GM10248 (cell line): ENCODE measurements at regions not wholly inside any gene's neighbourhood (a gene's known extent, or its start where the extent isn't known, plus 50 kb on each side); places are given as distances from the start of the nearest gene placed in this dataset.

Source experiments
- CTCF ChIA-PET: fragments of 300-600 bp; sonication (Branson Sonifier 250); formaldehyde crosslinking; extraction: SDS; loops from one replicate; lab custom pipeline; 2021; ENCODE audit warnings: antibody characterized with exemption; lab: Yijun Ruan, JAX
- POLR2A ChIA-PET: fragments of 350-650 bp; sonication (Branson Sonifier 250); formaldehyde crosslinking; extraction: SDS; loops from one replicate; lab custom pipeline; 2020; ENCODE audit warnings: antibody characterized with exemption; lab: Yijun Ruan, JAX
- DNase-seq: peaks from one replicate; pipeline ENCODE4 v3.0.0; 2012; ENCODE audit errors: extremely low spot score
- TF ChIP-seq, protein P1 (sequence below): IDR thresholded peaks from 2 replicates; pipeline ENCODE4 v1.5.1; 2012; ENCODE audit warnings: mild to moderate bottlenecking, low read depth; ENCODE audit errors: extremely low read depth, missing control alignments, control extremely low read depth

DNA sequence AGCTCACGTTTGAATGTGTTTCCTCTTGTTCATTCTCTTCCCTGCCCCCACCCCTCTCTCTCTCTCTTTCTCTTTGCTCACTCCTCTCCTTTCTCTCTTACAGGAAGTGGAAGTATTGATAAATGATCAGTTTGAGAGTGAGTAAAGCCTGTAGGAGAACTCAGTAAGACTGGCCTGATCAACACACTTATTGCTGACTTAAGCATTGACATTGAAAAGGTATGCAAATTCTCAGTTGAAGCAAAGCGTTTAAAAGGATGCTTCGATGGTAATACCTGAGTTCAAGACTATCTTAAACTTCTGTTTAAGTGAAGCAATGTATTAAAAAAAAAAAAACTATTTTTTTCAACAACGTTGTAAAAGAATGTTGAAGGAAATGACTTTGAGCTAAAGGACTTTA is 115.7 kb upstream of the DDX18 start:
- ChIA-PET CTCF (interaction anchor here (1.4 to 2.6 kb wide), 2 partner anchors 12 to 17 kb away, joined by 3 to 6 read pairs; no protein-coding TSS in a partner anchor), POLR2A (no interaction called here)
- no peak for DNase-seq
- TF ChIP-seq, protein P1, sequence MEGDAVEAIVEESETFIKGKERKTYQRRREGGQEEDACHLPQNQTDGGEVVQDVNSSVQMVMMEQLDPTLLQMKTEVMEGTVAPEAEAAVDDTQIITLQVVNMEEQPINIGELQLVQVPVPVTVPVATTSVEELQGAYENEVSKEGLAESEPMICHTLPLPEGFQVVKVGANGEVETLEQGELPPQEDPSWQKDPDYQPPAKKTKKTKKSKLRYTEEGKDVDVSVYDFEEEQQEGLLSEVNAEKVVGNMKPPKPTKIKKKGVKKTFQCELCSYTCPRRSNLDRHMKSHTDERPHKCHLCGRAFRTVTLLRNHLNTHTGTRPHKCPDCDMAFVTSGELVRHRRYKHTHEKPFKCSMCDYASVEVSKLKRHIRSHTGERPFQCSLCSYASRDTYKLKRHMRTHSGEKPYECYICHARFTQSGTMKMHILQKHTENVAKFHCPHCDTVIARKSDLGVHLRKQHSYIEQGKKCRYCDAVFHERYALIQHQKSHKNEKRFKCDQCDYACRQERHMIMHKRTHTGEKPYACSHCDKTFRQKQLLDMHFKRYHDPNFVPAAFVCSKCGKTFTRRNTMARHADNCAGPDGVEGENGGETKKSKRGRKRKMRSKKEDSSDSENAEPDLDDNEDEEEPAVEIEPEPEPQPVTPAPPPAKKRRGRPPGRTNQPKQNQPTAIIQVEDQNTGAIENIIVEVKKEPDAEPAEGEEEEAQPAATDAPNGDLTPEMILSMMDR, result no peak

DNA sequence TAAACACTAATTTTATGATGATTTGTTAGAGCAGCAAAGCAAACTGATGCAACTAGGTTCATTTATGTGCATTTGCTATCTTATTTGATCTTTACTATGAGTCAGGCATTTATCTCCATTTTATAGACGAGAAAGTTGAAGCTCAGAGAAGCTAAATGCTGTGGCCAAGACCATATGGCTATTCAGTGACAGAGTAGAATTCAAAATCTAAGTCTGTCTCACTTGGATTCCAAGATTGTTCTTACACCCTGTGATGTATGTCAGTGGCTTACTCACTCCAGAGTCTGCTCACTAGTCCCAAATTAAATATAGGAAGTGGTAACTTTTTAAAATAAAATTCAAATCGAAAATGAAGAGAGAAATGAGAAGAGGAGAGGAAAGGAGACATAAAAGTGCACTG is 114.0 kb upstream of the DDX18 start:
- ChIA-PET CTCF (no interaction called here), POLR2A (no interaction called here)
- no peak for DNase-seq
- TF ChIP-seq, protein P1, result no peak

DNA sequence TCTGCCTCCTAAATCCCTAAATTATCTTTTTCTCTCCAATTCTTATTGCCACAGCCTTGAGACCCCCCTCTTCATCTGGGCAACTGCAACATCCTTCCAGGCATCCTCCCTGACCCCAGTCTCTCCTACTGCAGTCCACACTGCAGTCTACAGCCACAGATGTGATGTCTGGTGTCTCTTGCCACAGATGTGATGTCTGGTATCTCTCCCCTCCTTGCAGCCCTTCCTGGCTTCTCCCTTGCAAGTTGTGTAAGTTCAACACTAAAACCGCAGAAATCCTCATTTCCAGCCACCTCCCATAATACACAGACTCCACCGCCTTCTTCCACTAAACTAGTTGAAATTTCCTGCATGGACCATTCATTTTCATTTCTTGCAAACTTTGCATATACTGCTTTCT is 113.1 kb upstream of the DDX18 start:
- POLR2A ChIA-PET, result no interaction called here
- no peak for DNase-seq
- TF ChIP-seq, protein P1, result no peak

DNA sequence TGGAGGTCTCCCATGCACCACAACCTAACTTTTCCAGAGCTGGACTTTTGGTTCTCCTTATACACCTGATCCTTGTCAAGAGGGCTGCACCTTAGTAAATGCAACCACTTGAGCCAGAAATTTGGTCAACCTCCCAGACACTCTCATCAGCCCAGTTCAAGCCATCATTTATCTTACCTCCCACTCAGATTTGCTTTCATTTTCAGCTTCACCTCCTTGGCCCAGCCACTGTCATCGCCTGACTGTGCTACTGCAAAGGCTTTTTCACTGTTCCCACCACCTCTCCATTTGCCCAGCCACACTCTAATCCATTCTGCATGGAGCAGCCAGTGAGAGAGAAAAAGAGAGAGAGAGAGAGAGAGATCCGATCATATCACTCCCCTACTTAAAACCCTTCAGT is 112.4 kb upstream of the DDX18 start:
- ChIA-PET CTCF (interaction anchor here (1.4 kb wide), 1 partner anchor 11 kb away, joined by 4 read pairs; no protein-coding TSS in a partner anchor), POLR2A (no interaction called here)
- TF ChIP-seq, protein P1, result no peak
- no peak for DNase-seq

More for the DNA sequence above, 113.1 kb upstream of the DDX18 start:
- CTCF ChIA-PET, result no interaction called here

DNA sequence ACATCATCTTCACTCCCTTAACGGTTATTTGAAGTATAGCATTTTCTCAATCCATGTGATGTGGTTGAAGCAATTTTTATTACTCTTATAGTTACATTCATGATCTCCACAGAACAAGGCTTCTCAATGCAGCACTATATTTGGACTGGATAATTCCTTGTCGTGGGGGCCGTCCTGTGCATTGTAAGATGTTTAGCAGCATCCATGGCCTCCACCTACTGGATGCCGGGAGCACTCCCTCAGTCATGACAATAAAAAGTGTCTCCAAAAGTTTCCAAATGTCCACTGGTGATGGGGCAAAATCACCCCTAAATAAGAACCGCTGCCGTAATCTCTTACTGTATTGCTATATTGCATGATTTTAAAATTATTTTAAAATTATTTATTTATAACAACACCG is 110.6 kb upstream of the DDX18 start:
- ChIA-PET POLR2A (no interaction called here), CTCF (interaction anchor here (1.1 to 1.4 kb wide), 2 partner anchors 10 to 25 kb away, joined by 3 to 4 read pairs; no protein-coding TSS in a partner anchor)
- TF ChIP-seq, protein P1, result no peak
- DNase-seq, result no peak

DNA sequence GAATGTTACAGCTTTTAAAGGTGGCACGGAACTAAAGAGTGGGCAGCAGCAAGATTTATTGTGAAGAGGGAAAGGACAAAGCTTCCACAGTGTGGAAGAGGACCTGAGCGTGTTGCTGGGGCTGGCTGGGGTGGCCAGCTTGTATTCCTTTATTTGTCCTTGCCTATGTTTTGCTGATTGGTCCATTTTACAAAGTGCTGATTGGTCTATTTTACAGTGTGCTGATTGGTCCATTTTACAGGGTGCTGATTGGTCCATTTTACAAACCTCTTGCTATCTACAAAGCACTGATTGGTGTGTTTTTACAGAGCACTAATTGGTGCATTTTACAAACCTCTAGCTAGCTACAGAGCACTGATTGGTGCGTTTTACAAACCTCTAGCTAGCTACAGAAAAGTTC is 109.7 kb upstream of the DDX18 start:
- ChIA-PET POLR2A (no interaction called here), CTCF (interaction anchor here (1.1 kb wide), 1 partner anchor 9 kb away, joined by 4 read pairs; no protein-coding TSS in a partner anchor)
- TF ChIP-seq, protein P1, result no peak
- no peak for DNase-seq
